Keratinocyte (primary cell): ENCODE measurements at regions not wholly inside any gene's neighbourhood (a gene's known extent, or its start where the extent isn't known, plus 50 kb on each side); places are given as distances from the start of the nearest gene placed in this dataset.

Source experiments
- CTCF ChIP-seq, 3 experiments: IDR thresholded peaks in 1 of 3; conservative IDR thresholded peaks in 1 of 3; optimal IDR thresholded peaks in 1 of 3; 2 replicates in 2 of 3; 3 replicates in 1 of 3; pipeline versions ENCODE3 to v1.5.1; 2011; ENCODE audit warnings: low read length in 3 of 3, mild to moderate bottlenecking in 3 of 3, moderate library complexity in 2 of 3, control low read depth in 1 of 3, inconsistent platforms in 1 of 3; ENCODE audit not compliant: insufficient read depth in 2 of 3; ENCODE audit errors: extremely low read depth in 1 of 3
- EZH2 ChIP-seq: IDR thresholded peaks from one replicate; pipeline ENCODE4 v1.6.1; 2012; ENCODE audit warnings: inconsistent platforms, mild to moderate bottlenecking, low read length, moderate library complexity

- TF ChIP-seq CTCF (optimal IDR thresholded peaks at IDR 0.05 in 1 of 3, IDR thresholded peaks at IDR 0.05 in 1 of 3, conservative IDR thresholded peaks at IDR 0.05 in 1 of 3; ENCODE audit: extremely low read depth in 1 of 3, insufficient read depth in 2 of 3, low read length in 3 of 3) (no peak), EZH2 (no peak)
These were observed 128.3 kb downstream of the UTRN start for GRCh38 chr6:144413418-144413817.
